ENCODE measurements at regions not wholly inside any gene's neighbourhood (a gene's known extent, or its start where the extent isn't known, plus 50 kb on each side); places are given as distances from the start of the nearest gene placed in this dataset.

DNA sequence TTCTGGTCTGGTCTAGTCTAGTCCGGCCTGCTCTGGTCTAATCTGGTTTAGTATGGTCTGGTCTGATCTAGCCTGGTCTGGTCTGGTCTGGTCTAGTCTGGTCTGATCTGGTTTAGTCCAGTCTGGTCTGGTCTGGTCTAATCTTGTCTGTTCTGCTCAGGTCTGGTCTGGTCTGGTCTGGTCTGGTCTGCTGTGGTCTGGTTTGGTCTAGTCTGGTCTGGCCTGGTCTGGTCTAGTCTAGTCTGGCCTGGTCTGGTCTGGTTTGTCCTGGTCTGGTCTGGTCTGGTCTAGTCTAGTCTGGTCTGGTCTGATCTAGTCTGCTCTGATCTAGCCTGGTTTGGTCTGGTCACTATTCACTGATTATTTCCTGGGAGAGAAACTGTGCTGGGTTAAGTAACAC lies 84.1 kb upstream of the PRR23E start:
- no peaks in the 10 kb centered on the region for H4K20me1 ChIP-seq (ENCODE audit: control insufficient read depth, extremely low read depth, insufficient read depth, low read length)
- H3K4me2 ChIP-seq (ENCODE audit: extremely low read depth, insufficient read depth, low read length) = no peak overlapping the region
- no peak for TF ChIP-seq EZH2 (IDR thresholded peaks at IDR 0.05; ENCODE audit: low read length, missing control alignments)
- no peaks in the 10 kb centered on the region for H3K36me3 ChIP-seq (ENCODE audit: control insufficient read depth, insufficient read depth, low read length)
- H3K9me3 ChIP-seq (ENCODE audit: control insufficient read depth, insufficient read depth, low read depth, low read length) = no peaks in the 10 kb centered on the region
- no peaks in the 10 kb centered on the region for H3K79me2 ChIP-seq (ENCODE audit: control insufficient read depth, insufficient read depth, low read length)
- H3K9ac ChIP-seq (ENCODE audit: insufficient read depth, low read length) = no peak overlapping the region
- no peak overlapping the region for H2AFZ ChIP-seq (ENCODE audit: low read length)
- DNase-seq (ENCODE audit: low read depth in 2 of 2) = no peak
- H3K4me1 ChIP-seq (ENCODE audit: control insufficient read depth, extremely low read depth, insufficient read depth, low read length) = no peaks in the 10 kb centered on the region
- no peak overlapping the region for H3K27ac ChIP-seq (ENCODE audit: insufficient read depth, low read length)
- no peaks in the 10 kb centered on the region for H3K27me3 ChIP-seq (ENCODE audit: control insufficient read depth, insufficient read depth, low read length)
- H3K4me3 ChIP-seq (replicated peaks in 1 of 4; ENCODE audit: control extremely low read depth in 1 of 4, insufficient read depth in 1 of 4, low read depth in 3 of 4, low read length in 4 of 4) = no peak overlapping the region

DNA sequence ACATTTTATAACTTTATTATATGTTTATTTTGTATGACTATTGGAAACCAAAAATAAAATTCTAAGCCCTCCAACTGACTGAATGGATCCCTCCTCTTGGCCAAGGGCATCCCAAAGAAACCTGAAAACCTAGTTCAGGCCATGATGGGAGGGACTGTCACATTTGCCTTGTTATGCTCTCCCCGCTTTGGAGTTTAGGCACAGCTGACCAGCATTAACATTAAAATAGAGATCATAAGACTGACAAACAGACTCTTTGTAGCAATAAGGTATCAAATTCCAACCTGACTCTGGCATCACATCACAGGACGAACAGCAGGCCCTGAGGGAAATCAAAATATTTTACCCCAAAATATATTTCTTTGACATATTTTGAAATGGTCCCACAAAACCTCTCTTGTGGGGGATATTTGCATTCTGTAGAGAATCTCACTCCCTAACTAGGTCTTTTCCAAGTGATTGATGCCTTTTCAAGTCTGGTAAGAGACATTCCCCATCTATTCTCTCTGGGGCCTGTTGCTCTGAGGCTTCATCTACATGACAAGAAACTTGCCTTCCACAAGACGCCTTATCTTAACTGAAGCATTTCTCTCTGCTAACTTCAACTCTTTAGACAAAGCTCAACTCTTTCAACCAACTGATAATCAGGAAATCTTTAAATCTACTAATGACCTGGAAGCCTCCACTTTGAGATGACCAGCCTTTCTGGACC lies 81.8 kb upstream of the PRR23E start:
- no peaks in the 10 kb centered on the region for H3K79me2 ChIP-seq (ENCODE audit: control insufficient read depth, insufficient read depth, low read length)
- no peak overlapping the region for H3K4me2 ChIP-seq (ENCODE audit: extremely low read depth, insufficient read depth, low read length)
- no peak overlapping the region for H3K4me3 ChIP-seq (replicated peaks in 1 of 4; ENCODE audit: control extremely low read depth in 1 of 4, insufficient read depth in 1 of 4, low read depth in 3 of 4, low read length in 4 of 4)
- H3K9ac ChIP-seq (ENCODE audit: insufficient read depth, low read length) = no peak overlapping the region
- no peak for DNase-seq (ENCODE audit: low read depth in 2 of 2)
- H2AFZ ChIP-seq (ENCODE audit: low read length) = no peak overlapping the region
- TF ChIP-seq, protein P1, sequence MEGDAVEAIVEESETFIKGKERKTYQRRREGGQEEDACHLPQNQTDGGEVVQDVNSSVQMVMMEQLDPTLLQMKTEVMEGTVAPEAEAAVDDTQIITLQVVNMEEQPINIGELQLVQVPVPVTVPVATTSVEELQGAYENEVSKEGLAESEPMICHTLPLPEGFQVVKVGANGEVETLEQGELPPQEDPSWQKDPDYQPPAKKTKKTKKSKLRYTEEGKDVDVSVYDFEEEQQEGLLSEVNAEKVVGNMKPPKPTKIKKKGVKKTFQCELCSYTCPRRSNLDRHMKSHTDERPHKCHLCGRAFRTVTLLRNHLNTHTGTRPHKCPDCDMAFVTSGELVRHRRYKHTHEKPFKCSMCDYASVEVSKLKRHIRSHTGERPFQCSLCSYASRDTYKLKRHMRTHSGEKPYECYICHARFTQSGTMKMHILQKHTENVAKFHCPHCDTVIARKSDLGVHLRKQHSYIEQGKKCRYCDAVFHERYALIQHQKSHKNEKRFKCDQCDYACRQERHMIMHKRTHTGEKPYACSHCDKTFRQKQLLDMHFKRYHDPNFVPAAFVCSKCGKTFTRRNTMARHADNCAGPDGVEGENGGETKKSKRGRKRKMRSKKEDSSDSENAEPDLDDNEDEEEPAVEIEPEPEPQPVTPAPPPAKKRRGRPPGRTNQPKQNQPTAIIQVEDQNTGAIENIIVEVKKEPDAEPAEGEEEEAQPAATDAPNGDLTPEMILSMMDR (conservative IDR thresholded peaks at IDR 0.05 in 1 of 2, IDR thresholded peaks at IDR 0.05 in 1 of 2; ENCODE audit: low read depth in 1 of 2, low read length in 2 of 2) = no peak
- no peak for TF ChIP-seq EZH2 (IDR thresholded peaks at IDR 0.05; ENCODE audit: low read length, missing control alignments)
- no peak overlapping the region for H3K27ac ChIP-seq (ENCODE audit: insufficient read depth, low read length)
- H3K4me1 ChIP-seq (ENCODE audit: control insufficient read depth, extremely low read depth, insufficient read depth, low read length) = no peaks in the 10 kb centered on the region
- no peaks in the 10 kb centered on the region for H3K36me3 ChIP-seq (ENCODE audit: control insufficient read depth, insufficient read depth, low read length)
- no peaks in the 10 kb centered on the region for H3K9me3 ChIP-seq (ENCODE audit: control insufficient read depth, insufficient read depth, low read depth, low read length)
- H3K27me3 ChIP-seq (ENCODE audit: control insufficient read depth, insufficient read depth, low read length) = no peaks in the 10 kb centered on the region
- H4K20me1 ChIP-seq (ENCODE audit: control insufficient read depth, extremely low read depth, insufficient read depth, low read length) = no peaks in the 10 kb centered on the region

DNA sequence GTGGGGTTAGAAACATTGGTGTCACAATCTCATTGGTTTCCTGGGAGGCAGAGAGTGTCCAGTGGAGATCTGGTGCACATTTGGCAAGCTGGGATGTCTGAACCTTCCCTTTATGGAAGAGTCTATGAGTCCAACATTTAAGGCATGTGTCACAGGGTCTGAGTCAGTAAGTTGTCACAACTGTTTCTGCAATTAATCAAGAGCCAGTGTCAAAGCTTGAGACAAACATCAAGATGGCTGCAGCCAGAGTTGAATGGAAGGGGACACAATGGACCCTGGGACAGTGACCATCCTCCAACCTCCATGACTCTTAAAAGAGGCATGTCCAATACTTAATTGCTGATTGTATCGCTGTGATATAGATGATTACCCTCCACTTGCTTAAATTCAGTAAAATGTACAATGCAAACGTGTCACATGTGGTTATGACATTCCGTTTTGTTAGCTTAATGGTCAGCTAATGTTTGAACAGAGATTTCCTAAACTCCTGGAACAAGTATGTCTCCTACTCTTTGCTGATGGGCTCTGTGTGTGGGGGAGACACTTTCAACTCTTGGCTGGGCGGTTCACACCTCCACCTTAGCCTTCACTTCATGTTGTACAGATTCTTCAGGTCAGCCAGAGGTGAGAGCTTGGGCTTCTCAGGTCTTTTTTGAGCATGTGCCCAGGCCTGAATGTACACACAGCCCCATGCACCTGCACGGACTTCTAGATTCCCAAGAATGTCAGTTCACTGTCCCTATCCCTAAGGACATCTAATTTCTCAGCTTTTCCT lies 79.9 kb upstream of the PRR23E start:
- Histone ChIP-seq H3K27me3 (ENCODE audit: control insufficient read depth, insufficient read depth, low read length) (no peaks in the 10 kb centered on the region), H3K9ac (ENCODE audit: insufficient read depth, low read length) (no peak overlapping the region), H2AFZ (ENCODE audit: low read length) (no peak overlapping the region), H3K4me1 (ENCODE audit: control insufficient read depth, extremely low read depth, insufficient read depth, low read length) (no peaks in the 10 kb centered on the region), H3K4me2 (ENCODE audit: extremely low read depth, insufficient read depth, low read length) (no peak overlapping the region), H4K20me1 (ENCODE audit: control insufficient read depth, extremely low read depth, insufficient read depth, low read length) (no peaks in the 10 kb centered on the region), H3K4me3 (replicated peaks in 1 of 4; ENCODE audit: control extremely low read depth in 1 of 4, insufficient read depth in 1 of 4, low read depth in 3 of 4, low read length in 4 of 4) (no peak overlapping the region), H3K79me2 (ENCODE audit: control insufficient read depth, insufficient read depth, low read length) (no peaks in the 10 kb centered on the region), H3K36me3 (ENCODE audit: control insufficient read depth, insufficient read depth, low read length) (no peaks in the 10 kb centered on the region), H3K9me3 (ENCODE audit: control insufficient read depth, insufficient read depth, low read depth, low read length) (no peaks in the 10 kb centered on the region), H3K27ac (ENCODE audit: insufficient read depth, low read length) (no peak overlapping the region)
- DNase-seq (ENCODE audit: low read depth in 2 of 2) = no peak
- TF ChIP-seq, protein P1 (conservative IDR thresholded peaks at IDR 0.05 in 1 of 2, IDR thresholded peaks at IDR 0.05 in 1 of 2; ENCODE audit: low read depth in 1 of 2, low read length in 2 of 2) = no peak
- no peak for TF ChIP-seq EZH2 (IDR thresholded peaks at IDR 0.05; ENCODE audit: low read length, missing control alignments)

Data from fibroblast of lung (primary cell).